ENCODE measurements at regions not wholly inside any gene's neighbourhood (a gene's known extent, or its start where the extent isn't known, plus 50 kb on each side); places are given as distances from the start of the nearest gene placed in this dataset.

GRCh38 chr12:42902001-42902400 is 312.5 kb upstream of the PRICKLE1 start (continued):
- TF ChIP-seq ZNF687 (IDR thresholded peaks at IDR 0.05) (no peak), KDM1A (IDR thresholded peaks at IDR 0.05; ENCODE audit: borderline replicate concordance) (no peak), BHLHE40 (IDR thresholded peaks at IDR 0.05; ENCODE audit: borderline replicate concordance in 1 of 2, low read depth in 2 of 2, low read length in 1 of 2) (no peak), ZNF217 (IDR thresholded peaks at IDR 0.05) (no peak), MEF2A (IDR thresholded peaks at IDR 0.05; ENCODE audit: insufficient read depth, low read depth, low read length) (no peak), CHD4 (IDR thresholded peaks at IDR 0.05) (no peak), CBX3 (IDR thresholded peaks at IDR 0.05; ENCODE audit: borderline replicate concordance, low read depth) (no peak)

GRCh38 chr12:42893803-42894202 is 304.3 kb upstream of the PRICKLE1 start:
- no peak overlapping the region for H3K4me2 ChIP-seq (ENCODE audit: control insufficient read depth, insufficient read depth)
- FAIRE-seq (no peak), DNase-seq (ENCODE audit: low read depth, low spot score) (no peak), ATAC-seq (no peak)
- ChIA-PET POLR2A (no interaction called here), RAD21 (ENCODE audit: unreplicated experiment) (no interaction called here), SMC1A (ENCODE audit: uncharacterized antibody, unreplicated experiment) (interaction anchor here (0.7 kb wide), 1 partner anchor 208 kb away, joined by 3 read pairs; no protein-coding TSS in a partner anchor), CTCF (no interaction called here)
- H3K36me3 ChIP-seq (ENCODE audit: control insufficient read depth in 2 of 2, insufficient read depth in 2 of 2, low read length in 1 of 2) = no peaks in the 10 kb centered on the region
- no peak overlapping the region for H3K9ac ChIP-seq (ENCODE audit: control insufficient read depth, insufficient read depth, low read length)
- 31% methylated on average over 2 of the region's 2 CpGs for WGBS (ENCODE audit: insufficient coverage, insufficient replicate concordance, low lambda C conversion rate, missing lambda C conversion rate)
- H3K4me1 ChIP-seq (ENCODE audit: control insufficient read depth, insufficient read depth, low read length) = no peaks in the 10 kb centered on the region
- no peaks in the 10 kb centered on the region for H3K9me3 ChIP-seq (replicated peaks; ENCODE audit: control insufficient read depth, insufficient read depth, low read length)
- in situ Hi-C loops (cut with MboI) = no loop called here
- H3K27ac ChIP-seq (ENCODE audit: control insufficient read depth, insufficient read depth) = no peak overlapping the region
- no peaks in the 10 kb centered on the region for H3K79me2 ChIP-seq (ENCODE audit: control insufficient read depth, insufficient read depth, low read length)
- H3K4me3 ChIP-seq = no peak overlapping the region
- no TSS peak for BruUV-seq (replicated peaks)
- no peaks in the 10 kb centered on the region for H3K27me3 ChIP-seq (replicated peaks in 1 of 2; ENCODE audit: control insufficient read depth in 2 of 2, insufficient read depth in 2 of 2, low read length in 1 of 2)
- intact Hi-C loops (cut with micrococcal nuclease; ENCODE audit: unreplicated experiment) = no loop called here
- no peak overlapping the region for H2AFZ ChIP-seq (ENCODE audit: control insufficient read depth, low read depth, low read length)
- H4K20me1 ChIP-seq (ENCODE audit: control insufficient read depth, insufficient read depth) = no peaks in the 10 kb centered on the region
- TF ChIP-seq NFYA (IDR thresholded peaks at IDR 0.05; ENCODE audit: borderline replicate concordance, low read depth, low read length) = no peak
- TF ChIP-seq E2F8 (IDR thresholded peaks at IDR 0.05; ENCODE audit: low read depth, partially characterized antibody) = no peak
- no peak for TF ChIP-seq STAT3 (IDR thresholded peaks at IDR 0.05; ENCODE audit: low read depth, low read length)
- TF ChIP-seq ZBED1 (IDR thresholded peaks at IDR 0.05; ENCODE audit: borderline replicate concordance) = no peak
- no peak for TF ChIP-seq MAX (IDR thresholded peaks at IDR 0.05; ENCODE audit: low read depth, low read length)
- no peak for TF ChIP-seq ATF2 (IDR thresholded peaks at IDR 0.05; ENCODE audit: low read length)
- no peak for TF ChIP-seq TAF1 (IDR thresholded peaks at IDR 0.05; ENCODE audit: borderline replicate concordance, low read depth, low read length)
- no peak for TF ChIP-seq KDM1A (IDR thresholded peaks at IDR 0.05; ENCODE audit: borderline replicate concordance)

Data from GM12878 (cell line).